ENCODE measurements at regions not wholly inside any gene's neighbourhood (a gene's known extent, or its start where the extent isn't known, plus 50 kb on each side); places are given as distances from the start of the nearest gene placed in this dataset.
"Not testable (repeated sequence)": the region's sequence is repeated elsewhere in the genome, so short reads cannot be mapped to it uniquely, and the experiment has no call there.

DNA sequence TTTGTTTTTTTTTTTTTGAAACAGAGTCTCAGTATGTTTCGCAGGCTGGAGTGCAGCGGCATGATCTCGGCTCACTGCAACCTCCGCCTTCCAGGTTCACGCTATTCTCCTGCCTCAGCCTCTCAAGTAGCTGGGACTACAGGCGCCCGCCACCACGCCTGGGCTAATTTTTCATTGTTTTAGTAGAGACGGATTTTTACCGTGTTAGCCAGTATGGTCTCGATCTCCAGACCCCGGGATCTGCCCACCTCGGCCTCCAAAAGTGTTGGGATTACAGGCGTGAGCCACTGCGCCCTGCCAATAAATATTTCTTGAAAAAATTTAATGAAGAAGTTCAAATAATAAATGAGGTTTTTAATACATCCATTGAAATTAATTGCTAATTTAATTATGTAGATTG, 77.9 kb upstream of the PCDH20 start:
- H3K27me3 Mint-ChIP-seq; H3K4me3 Mint-ChIP-seq; H3K36me3 Mint-ChIP-seq; H3K4me1 Mint-ChIP-seq; H3K27ac Mint-ChIP-seq; ATAC-seq (replicated peaks); DNase-seq; H3K9me3 Mint-ChIP-seq: not testable (repeated sequence)

DNA sequence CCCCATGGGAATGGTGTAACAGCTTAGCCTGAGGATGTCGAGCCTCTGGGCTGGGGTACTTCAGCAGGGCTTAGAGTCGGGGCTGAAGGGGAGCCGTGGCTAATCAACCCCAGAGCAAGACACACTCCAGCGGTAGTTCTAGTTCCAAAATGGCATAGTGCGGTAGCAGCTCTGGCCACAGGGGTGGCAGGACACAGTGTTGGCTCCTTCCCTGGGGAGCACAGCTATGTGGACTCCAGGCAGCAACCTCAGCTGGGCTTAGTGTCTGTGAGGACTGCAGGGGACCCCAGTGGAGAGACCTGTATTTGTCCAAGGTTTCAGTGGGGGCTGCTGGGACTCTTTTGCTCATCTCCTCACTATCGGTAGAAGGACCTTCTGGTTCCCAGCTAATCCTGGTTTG, 70.8 kb upstream of the PCDH20 start:
- no peaks in the 10 kb centered on the region for H3K4me1 Mint-ChIP-seq
- H3K9me3 Mint-ChIP-seq, result peaks cover 2 to 6% of the 10 kb centered on the region in 2 donors
- no peak overlapping the region for H3K27ac Mint-ChIP-seq
- no peak overlapping the region for H3K4me3 Mint-ChIP-seq
- no peaks in the 10 kb centered on the region for H3K36me3 Mint-ChIP-seq
- ATAC-seq (replicated peaks) (peak in 1 of 2 donors; percentile 23), DNase-seq (no peak)
- H3K27me3 Mint-ChIP-seq, result no peaks in the 10 kb centered on the region

DNA sequence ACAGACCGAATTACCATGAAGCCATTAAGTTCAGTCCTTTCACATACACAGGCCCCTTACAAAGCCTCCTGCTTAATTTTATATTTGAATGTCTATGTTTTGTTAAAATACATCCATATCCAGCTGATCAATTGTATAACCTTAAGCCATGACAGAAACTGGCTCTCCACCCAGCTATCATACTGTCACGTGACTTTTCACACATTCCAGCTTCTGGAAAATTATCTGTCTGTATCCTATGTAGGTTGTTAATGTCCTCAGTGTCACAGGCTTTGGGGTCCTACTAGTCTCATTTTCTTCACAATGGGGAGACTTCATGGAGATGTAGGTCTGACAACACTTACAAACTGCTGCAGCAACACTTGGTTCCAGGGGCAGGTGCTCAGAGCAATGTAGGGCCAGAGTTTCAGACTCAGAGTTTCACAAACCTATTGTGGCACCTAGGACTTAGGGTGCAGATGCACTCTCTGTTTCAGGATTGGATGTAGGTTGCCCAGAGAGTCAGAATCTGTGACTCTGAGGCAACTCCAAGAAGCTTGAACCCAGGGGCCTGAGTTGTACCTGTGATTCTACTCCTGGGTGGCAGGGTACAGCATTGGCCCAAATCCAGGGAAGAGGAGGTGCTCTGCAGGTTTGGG, 69.6 kb upstream of the PCDH20 start:
- H3K36me3 Mint-ChIP-seq, result no peaks in the 10 kb centered on the region
- no peaks in the 10 kb centered on the region for H3K4me1 Mint-ChIP-seq
- DNase-seq (no peak), ATAC-seq (replicated peaks) (peak in 1 of 2 donors; percentile 12)
- no peak overlapping the region for H3K27ac Mint-ChIP-seq
- no peaks in the 10 kb centered on the region for H3K27me3 Mint-ChIP-seq
- peaks cover 8 to 10% of the 10 kb centered on the region in 2 donors for H3K9me3 Mint-ChIP-seq
- no peak overlapping the region for H3K4me3 Mint-ChIP-seq

DNA sequence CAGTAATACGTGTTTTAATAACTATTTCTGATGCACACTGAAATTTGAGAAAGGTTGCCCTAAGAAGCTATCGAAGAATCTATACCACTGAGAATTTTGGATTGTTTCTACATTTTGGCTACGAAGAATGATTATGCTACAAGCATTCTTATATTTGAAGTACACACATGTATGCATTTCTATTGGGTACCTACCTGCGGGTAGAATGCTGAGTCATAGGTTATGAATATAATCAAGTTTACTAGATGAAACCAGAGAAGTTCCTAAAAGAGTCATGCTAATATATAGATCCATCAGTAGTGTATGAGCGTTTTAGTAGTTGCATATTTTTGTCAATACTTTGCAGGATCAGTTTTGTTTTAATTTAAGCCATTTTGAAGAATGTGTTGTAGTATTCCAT, 62.0 kb upstream of the PCDH20 start:
- ATAC-seq (replicated peaks) (no peak), DNase-seq (no peak)
- Mint-ChIP-seq H3K9me3 (peaks cover 9 to 12% of the 10 kb centered on the region in 2 donors), H3K4me3 (no peak overlapping the region), H3K36me3 (no peaks in the 10 kb centered on the region), H3K4me1 (no peaks in the 10 kb centered on the region), H3K27ac (no peak overlapping the region), H3K27me3 (no peaks in the 10 kb centered on the region)

DNA sequence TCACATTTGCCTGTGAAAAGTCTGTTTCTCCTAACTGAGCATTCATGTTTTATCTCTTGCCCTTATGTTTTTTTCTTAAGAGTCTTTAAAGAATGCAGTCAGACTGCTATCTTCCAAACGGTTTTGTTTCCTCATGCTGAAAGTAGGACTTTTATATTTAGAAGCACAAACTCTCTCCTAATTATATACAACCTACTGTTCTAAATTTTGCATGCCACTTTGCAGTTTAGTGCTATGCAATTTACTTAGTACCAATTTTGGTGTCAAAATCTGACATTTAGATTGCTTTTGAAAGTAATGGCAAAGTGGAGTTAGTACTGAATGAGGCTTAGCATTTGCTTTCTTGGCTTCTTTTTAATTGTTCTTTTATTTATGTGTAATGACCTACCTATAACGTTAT, 55.1 kb upstream of the PCDH20 start:
- no peak overlapping the region for H3K27ac Mint-ChIP-seq
- H3K36me3 Mint-ChIP-seq, result no peaks in the 10 kb centered on the region
- no peaks in the 10 kb centered on the region for H3K4me1 Mint-ChIP-seq
- no peaks in the 10 kb centered on the region for H3K27me3 Mint-ChIP-seq
- no peak for DNase-seq
- no peaks in the 10 kb centered on the region for H3K9me3 Mint-ChIP-seq
- no peak overlapping the region for H3K4me3 Mint-ChIP-seq
- ATAC-seq (replicated peaks), result no peak

DNA sequence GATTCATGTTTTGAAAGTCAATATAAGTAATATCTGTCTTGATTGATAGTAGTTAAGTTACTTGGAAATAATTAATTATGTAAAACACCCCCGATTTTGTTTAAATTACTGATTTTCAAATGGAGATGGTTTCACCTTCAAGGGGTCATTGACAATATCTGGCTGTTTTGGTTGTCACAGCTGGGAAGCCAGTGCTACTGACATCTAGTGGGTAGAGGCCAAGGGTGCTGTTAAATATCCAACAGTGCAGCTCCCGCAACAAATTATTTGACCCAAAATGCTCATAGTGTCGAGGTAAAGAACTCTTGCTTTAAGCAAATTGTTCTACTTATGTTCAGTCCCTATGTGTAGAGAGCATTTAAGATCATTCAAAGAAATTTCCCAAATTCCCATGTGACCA, 50.6 kb upstream of the PCDH20 start:
- Mint-ChIP-seq H3K27ac (no peak overlapping the region), H3K9me3 (no peaks in the 10 kb centered on the region), H3K4me1 (no peaks in the 10 kb centered on the region), H3K36me3 (no peaks in the 10 kb centered on the region), H3K4me3 (no peak overlapping the region), H3K27me3 (no peaks in the 10 kb centered on the region)
- ATAC-seq (replicated peaks) (no peak), DNase-seq (no peak)
